ENCODE measurements at regions not wholly inside any gene's neighbourhood (a gene's known extent, or its start where the extent isn't known, plus 50 kb on each side); places are given as distances from the start of the nearest gene placed in this dataset.
A peak's percentile ranks its signal among the peaks of the same experiment; 100 is the strongest.
"Not testable (repeated sequence)": the region's sequence is repeated elsewhere in the genome, so short reads cannot be mapped to it uniquely, and the experiment has no call there.

- DNase-seq (ENCODE audit: low read depth in 2 of 2) = no peak
Measured at GRCh38 chr17:68097161-68097805, 61.7 kb downstream of the KPNA2 start.

- not testable (repeated sequence) for DNase-seq (ENCODE audit: low read depth in 2 of 2)
Measured at GRCh38 chr17:68099341-68099753, 63.8 kb downstream of the KPNA2 start.

- no peak for DNase-seq (ENCODE audit: low read depth in 2 of 2)
Measured at GRCh38 chr17:68100000-68100641, 64.6 kb downstream of the KPNA2 start.

GRCh38 chr17:68101075-68101986 is 65.8 kb downstream of the KPNA2 start:
- DNase-seq (ENCODE audit: low read depth in 2 of 2) = peak; percentile 45 to 69

GRCh38 chr17:68101987-68102314 is 66.4 kb downstream of the KPNA2 start:
- DNase-seq (ENCODE audit: low read depth in 2 of 2) = no peak

GRCh38 chr17:68102318-68102758 is 66.8 kb downstream of the KPNA2 start:
- DNase-seq (ENCODE audit: low read depth in 2 of 2) = no peak

- DNase-seq (ENCODE audit: low read depth in 2 of 2) = no peak
Measured at GRCh38 chr17:68103148-68103547, 67.6 kb downstream of the KPNA2 start.

- DNase-seq (ENCODE audit: low read depth in 2 of 2) = no peak
Measured at GRCh38 chr17:68106085-68106484, 70.5 kb downstream of the KPNA2 start.

DNA sequence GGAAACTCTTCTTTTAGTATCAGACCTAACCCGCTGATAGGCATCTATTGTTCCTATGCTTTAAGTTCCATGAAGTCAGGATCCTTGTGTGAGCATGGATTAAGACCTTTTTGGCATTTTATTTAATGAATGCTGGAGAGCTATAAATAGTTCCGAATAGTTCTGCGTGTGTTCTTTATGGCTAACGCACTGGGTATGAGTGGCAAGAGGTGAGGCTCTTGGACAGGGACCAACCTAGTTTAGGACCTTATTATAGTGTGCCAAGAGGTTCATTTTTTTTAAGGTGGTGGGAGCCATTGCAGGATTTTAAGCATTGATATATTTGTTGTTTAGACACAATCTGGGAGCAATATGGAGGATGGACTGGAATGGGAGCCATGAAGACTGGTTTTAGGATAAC is 71.8 kb downstream of the KPNA2 start:
- no peak for DNase-seq (ENCODE audit: low read depth in 2 of 2)

DNA sequence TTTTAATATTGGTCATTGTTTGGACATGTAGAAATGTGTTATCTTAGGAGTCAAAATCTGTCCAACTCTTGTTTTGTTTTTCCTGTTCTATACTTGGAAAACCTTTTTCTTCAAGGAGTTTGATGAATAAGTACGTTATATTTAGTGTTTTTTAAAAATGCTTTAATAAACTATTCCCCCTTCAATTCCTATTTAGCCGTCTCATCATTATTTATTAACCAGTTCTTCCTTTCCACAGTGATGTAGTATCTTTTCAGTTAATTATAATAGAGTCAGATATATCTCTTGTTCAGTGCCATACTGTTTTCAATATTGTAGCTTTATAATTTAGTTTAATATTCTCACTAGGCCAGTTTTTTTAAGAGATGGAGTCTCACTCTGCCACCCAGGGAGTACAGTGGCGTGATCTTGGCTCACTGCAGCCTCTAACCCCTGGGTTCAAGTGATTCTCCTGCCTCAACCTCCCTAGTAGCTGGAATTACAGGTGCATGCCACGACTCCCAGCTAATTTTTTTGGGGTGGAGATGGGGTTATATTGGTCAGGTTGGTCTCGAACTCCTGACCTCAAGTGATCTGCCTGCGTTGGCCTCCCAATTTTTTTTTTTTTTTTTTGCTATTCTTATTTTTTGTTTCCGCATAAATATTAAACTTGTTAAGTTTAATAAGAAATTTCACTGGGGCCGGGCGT is 72.9 kb downstream of the KPNA2 start:
- no peak for DNase-seq (ENCODE audit: low read depth in 2 of 2)

DNA sequence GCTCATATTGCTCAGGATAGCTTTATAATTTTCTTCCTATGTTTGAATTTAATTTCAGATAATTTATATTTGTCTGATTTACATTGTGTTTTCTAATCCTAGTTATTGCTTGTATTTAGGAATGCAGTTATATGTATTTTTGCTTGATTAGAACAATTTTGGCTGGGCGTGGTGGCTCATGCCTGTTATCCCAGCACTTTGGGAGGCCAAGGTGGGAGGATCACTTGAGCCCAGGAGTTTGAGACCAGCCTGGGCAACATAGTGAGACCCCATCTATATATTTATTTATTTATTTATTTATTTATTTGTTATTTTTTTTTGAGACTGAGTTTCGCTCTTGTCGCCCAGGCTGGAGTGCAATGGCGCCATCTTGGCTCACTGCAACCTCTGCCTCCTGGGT is 73.9 kb downstream of the KPNA2 start:
- DNase-seq (ENCODE audit: low read depth in 2 of 2) = not testable (repeated sequence)

DNA sequence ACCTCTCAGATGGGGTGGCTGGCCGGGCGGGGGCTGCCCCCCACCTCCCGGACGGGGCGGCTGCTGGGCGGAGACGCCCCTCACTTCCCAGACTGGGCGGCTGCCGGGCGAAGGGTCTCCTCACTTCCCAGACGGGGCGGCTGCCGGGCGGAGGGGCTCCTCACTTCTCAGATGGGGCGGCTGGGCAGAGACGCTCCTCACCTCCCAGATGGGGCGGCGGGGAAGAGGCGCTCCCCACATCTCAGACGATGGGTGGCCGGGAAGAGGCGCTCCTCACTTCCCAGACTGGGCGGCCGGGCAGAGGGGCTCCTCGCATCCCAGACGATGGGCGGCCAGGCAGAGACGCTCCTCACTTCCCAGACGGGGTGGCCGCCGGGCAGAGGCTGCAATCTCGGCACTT is 80.7 kb downstream of the KPNA2 start:
- not testable (repeated sequence) for DNase-seq (ENCODE audit: low read depth in 2 of 2)

DNA sequence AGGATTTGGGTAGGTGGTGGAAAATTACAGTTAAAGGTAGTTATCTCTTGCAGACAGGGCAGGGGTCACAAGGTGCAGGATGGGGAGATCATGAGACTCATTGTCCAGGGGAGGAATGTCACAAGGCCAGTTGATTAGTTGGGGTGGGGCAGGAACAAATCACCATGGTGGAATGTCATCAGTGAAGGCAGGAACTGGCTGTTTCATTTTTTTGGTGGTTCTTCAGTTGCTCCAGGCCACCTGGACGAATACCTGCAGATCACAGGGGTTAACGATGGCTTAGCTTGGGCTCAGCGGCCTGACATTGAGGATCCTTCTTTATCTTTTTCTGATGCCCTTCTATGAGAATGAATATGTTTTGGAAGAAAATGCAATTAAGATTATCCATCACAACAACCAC is 87.1 kb downstream of the KPNA2 start:
- no peak for DNase-seq (ENCODE audit: low read depth in 2 of 2)

GRCh38 chr17:68125111-68125870 is 89.8 kb downstream of the KPNA2 start:
- DNase-seq (ENCODE audit: low read depth in 2 of 2) = no peak

- no peak for DNase-seq (ENCODE audit: low read depth in 2 of 2)
Measured at GRCh38 chr17:68127914-68128313, 92.4 kb downstream of the KPNA2 start.

GRCh38 chr17:68131456-68131855 is 95.9 kb downstream of the KPNA2 start:
- no peak for DNase-seq (ENCODE audit: low read depth in 2 of 2)

GRCh38 chr17:68133346-68134045 is 98.0 kb downstream of the KPNA2 start:
- DNase-seq (ENCODE audit: low read depth in 2 of 2) = no peak

DNA sequence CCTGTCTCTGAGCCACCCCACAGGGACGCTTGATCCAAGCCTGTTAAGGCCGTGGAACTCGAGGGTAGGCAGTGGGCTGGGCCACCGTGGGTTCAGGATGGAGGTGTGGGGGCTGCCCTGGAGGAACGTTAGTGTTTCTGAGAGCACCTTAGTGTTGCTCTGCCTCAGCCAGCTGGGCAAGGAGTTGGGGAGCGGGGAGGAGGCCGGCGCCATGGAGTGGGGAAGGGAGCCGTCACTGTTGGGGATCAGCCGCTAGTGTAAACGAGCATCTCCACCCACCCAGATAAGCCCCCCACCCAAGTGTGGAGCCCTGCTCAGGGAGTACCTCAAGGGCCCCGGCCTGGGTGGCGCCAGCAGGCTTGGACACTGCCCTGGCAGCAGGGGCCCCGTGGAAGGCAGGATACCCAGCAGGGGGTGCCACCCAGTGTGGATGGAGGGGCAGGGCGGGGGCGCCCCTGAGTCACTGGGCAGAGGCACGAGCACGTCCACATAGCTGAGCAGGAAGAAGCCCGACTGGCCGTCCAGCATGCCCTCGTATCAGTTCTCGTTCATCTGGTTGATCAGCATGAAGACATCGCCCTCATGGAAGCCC is 98.6 kb downstream of the KPNA2 start:
- DNase-seq (ENCODE audit: low read depth in 2 of 2) = no peak

GRCh38 chr17:68134731-68135130 is 99.2 kb downstream of the KPNA2 start:
- DNase-seq (ENCODE audit: low read depth in 2 of 2) = no peak

GRCh38 chr17:68135141-68135887 is 99.8 kb downstream of the KPNA2 start:
- no peak for DNase-seq (ENCODE audit: low read depth in 2 of 2)
